GM23338 (cell line): ENCODE measurements at regions not wholly inside any gene's neighbourhood (a gene's known extent, or its start where the extent isn't known, plus 50 kb on each side); places are given as distances from the start of the nearest gene placed in this dataset.

Experiments used
- ATAC-seq: fragments of 200-7000 bp; cut with Tn5 transposase; 3 replicates; pipeline ENCODE4 v1.9.1; 2020
- DNase-seq: peaks from one replicate; pipeline ENCODE4 v3.0.0-alpha.2; 2015; ENCODE audit warnings: low spot score
- H2AFZ ChIP-seq: fragments of 200-600 bp; sonication (generic); 2 replicates; pipeline ENCODE4 v1.8.0; 2016; ENCODE audit warnings: antibody characterized with exemption, mild to moderate bottlenecking, moderate library complexity
- H3F3A ChIP-seq: fragments of 200-600 bp; sonication (generic); replicated peaks from 2 replicates; pipeline ENCODE4 v1.8.0; 2017; ENCODE audit warnings: antibody characterized with exemption, mixed run types, low read depth
- H3K27ac ChIP-seq: fragments of 200-600 bp; sonication (generic); 2 replicates; pipeline ENCODE4 v1.6.1; 2016; ENCODE audit warnings: low read depth
- H3K27me3 ChIP-seq: fragments of 200-600 bp; sonication (generic); 2 replicates; pipeline ENCODE4 v1.8.0; 2016; ENCODE audit warnings: mild to moderate bottlenecking, mixed run types, moderate library complexity; ENCODE audit not compliant: insufficient read depth
- H3K36me3 ChIP-seq: fragments of 200-600 bp; sonication (generic); 2 replicates; pipeline ENCODE4 v1.8.0; 2016; ENCODE audit warnings: mild to moderate bottlenecking; ENCODE audit not compliant: insufficient read depth
- H3K4me1 ChIP-seq: fragments of 200-600 bp; sonication (generic); 2 replicates; pipeline ENCODE4 v1.8.0; 2016; ENCODE audit warnings: mild to moderate bottlenecking, moderate library complexity; ENCODE audit not compliant: insufficient read depth
- H3K4me2 ChIP-seq: fragments of 200-600 bp; sonication (generic); 2 replicates; pipeline ENCODE4 v1.7.1; 2017; ENCODE audit warnings: mixed run types
- H3K4me3 ChIP-seq: fragments of 200-600 bp; sonication (generic); 2 replicates; pipeline ENCODE4 v1.6.1; 2016; ENCODE audit warnings: mixed run types
- H3K79me2 ChIP-seq: fragments of 200-600 bp; sonication (generic); replicated peaks from 2 replicates; pipeline ENCODE4 v1.8.0; 2017; ENCODE audit warnings: mild to moderate bottlenecking; ENCODE audit not compliant: insufficient read depth
- H3K9me2 ChIP-seq: fragments of 200-600 bp; sonication (generic); 2 replicates; pipeline ENCODE4 v1.8.0; 2017; ENCODE audit not compliant: insufficient read depth
- H4K20me1 ChIP-seq: fragments of 200-600 bp; sonication (generic); replicated peaks from 2 replicates; pipeline ENCODE4 v1.8.0; 2017; ENCODE audit warnings: mild to moderate bottlenecking; ENCODE audit not compliant: insufficient read depth
- H3K27ac Mint-ChIP-seq: 2 replicates; pipeline ENCODE4 v1.8.0; 2020; ENCODE audit warnings: inconsistent platforms, mild to moderate bottlenecking, moderate library complexity, mixed read lengths
- H3K27me3 Mint-ChIP-seq: 3 replicates; pipeline ENCODE4 v1.8.0; 2022; ENCODE audit warnings: low read depth, mild to moderate bottlenecking, moderate library complexity, mixed read lengths, inconsistent platforms; ENCODE audit not compliant: insufficient read depth, poor library complexity
- H3K36me3 Mint-ChIP-seq: 3 replicates; pipeline ENCODE4 v1.8.0; 2021; ENCODE audit warnings: low read depth, mild to moderate bottlenecking, inconsistent platforms, moderate library complexity, mixed read lengths
- H3K4me1 Mint-ChIP-seq: 3 replicates; pipeline ENCODE4 v1.8.0; 2020; ENCODE audit warnings: mild to moderate bottlenecking, inconsistent platforms, mixed read lengths
- H3K4me3 Mint-ChIP-seq: 3 replicates; pipeline ENCODE4 v1.8.0; 2021; ENCODE audit warnings: moderate library complexity, mild to moderate bottlenecking, inconsistent platforms, mixed read lengths
- H3K9me3 Mint-ChIP-seq: 3 replicates; pipeline ENCODE4 v1.8.0; 2020; ENCODE audit warnings: moderate library complexity, mild to moderate bottlenecking, inconsistent platforms, mixed read lengths
- CREB1 ChIP-seq: fragments of 250-450 bp; sonication (Bioruptor Pico); IDR thresholded peaks from 2 replicates; pipeline ENCODE4 v1.5.0; 2020; ENCODE audit warnings: low read depth, mild to moderate bottlenecking, moderate library complexity
- CTCF ChIP-seq, 2 experiments: fragments of 200-600 bp in 1 of 2; sonication (generic) in 1 of 2; conservative IDR thresholded peaks; 2 replicates each; pipeline versions ENCODE4 v1.5.1 to v1.6.1; 2016 to 2017; ENCODE audit warnings: antibody characterized with exemption in 2 of 2, low read depth in 2 of 2, mild to moderate bottlenecking in 2 of 2, moderate library complexity in 1 of 2
- ETS1 ChIP-seq: IDR thresholded peaks from 2 replicates; pipeline ENCODE4 v1.6.1; 2016; ENCODE audit warnings: antibody characterized with exemption
- EZH2 ChIP-seq: fragments of 200-600 bp; sonication (generic); IDR thresholded peaks from one replicate; pipeline ENCODE4 v1.8.0; 2017; ENCODE audit warnings: antibody characterized with exemption, mild to moderate bottlenecking, low read depth; ENCODE audit not compliant: unreplicated experiment
- EZH2phosphoT487 ChIP-seq: fragments of 200-600 bp; sonication (generic); IDR thresholded peaks from one replicate; pipeline ENCODE4 v1.8.1; 2018; ENCODE audit warnings: antibody characterized with exemption; ENCODE audit not compliant: unreplicated experiment
- JUNB ChIP-seq: IDR thresholded peaks from one replicate; pipeline ENCODE4 v1.6.1; 2016; ENCODE audit warnings: antibody characterized with exemption; ENCODE audit not compliant: unreplicated experiment
- NANOG ChIP-seq: IDR thresholded peaks from 2 replicates; pipeline ENCODE4 v1.6.1; 2016; ENCODE audit warnings: antibody characterized with exemption, borderline replicate concordance
- POLR2AphosphoS5 ChIP-seq: IDR thresholded peaks from 2 replicates; pipeline ENCODE4 v1.6.1; 2016; ENCODE audit warnings: antibody characterized with exemption, low read depth
- REST ChIP-seq: IDR thresholded peaks from one replicate; pipeline ENCODE4 v1.6.1; 2018; ENCODE audit warnings: antibody characterized with exemption; ENCODE audit not compliant: unreplicated experiment
- STAT1 ChIP-seq: IDR thresholded peaks from one replicate; pipeline ENCODE4 v1.6.1; 2016; ENCODE audit warnings: antibody characterized with exemption; ENCODE audit not compliant: unreplicated experiment
- ZNF114 ChIP-seq: fragments of 250-450 bp; sonication (Bioruptor Pico); IDR thresholded peaks from 2 replicates; pipeline ENCODE4 v1.5.0; 2020; ENCODE audit warnings: mild to moderate bottlenecking, moderate library complexity
- ZNF331 ChIP-seq: fragments of 250-450 bp; sonication (Bioruptor Pico); IDR thresholded peaks from 2 replicates; pipeline ENCODE4 v1.5.0; 2020; ENCODE audit warnings: low read depth, mild to moderate bottlenecking, moderate library complexity
- ZNF462 ChIP-seq: fragments of 250-450 bp; sonication (Bioruptor Pico); IDR thresholded peaks from 2 replicates; pipeline ENCODE4 v1.5.0; 2020; ENCODE audit warnings: mild to moderate bottlenecking, moderate library complexity

- Histone ChIP-seq H3K4me2 (no peak overlapping the region), H3K27me3 (no peaks in the 10 kb centered on the region), H4K20me1 (no peaks in the 10 kb centered on the region), H3F3A (no peaks in the 10 kb centered on the region), H3K36me3 (no peaks in the 10 kb centered on the region), H3K27ac (no peak overlapping the region), H3K79me2 (no peaks in the 10 kb centered on the region), H3K9me2 (no peaks in the 10 kb centered on the region), H3K4me3 (no peak overlapping the region), H3K4me1 (no peaks in the 10 kb centered on the region), H2AFZ (no peak overlapping the region)
- Mint-ChIP-seq H3K27ac (no peak overlapping the region), H3K36me3 (no peaks in the 10 kb centered on the region), H3K27me3 (peaks cover 2% of the 10 kb centered on the region), H3K4me1 (peaks cover 3% of the 10 kb centered on the region; the same call in 2 of the 3 replicates), H3K4me3 (no peak overlapping the region), H3K9me3 (no peaks in the 10 kb centered on the region)
- ATAC-seq = no peak
- TF ChIP-seq ZNF114 = no peak
- no peak for TF ChIP-seq JUNB
- TF ChIP-seq NANOG = no peak
- TF ChIP-seq ZNF462 (CRISPR knock-in tag) = no peak
- TF ChIP-seq CREB1 = no peak
- TF ChIP-seq EZH2 = no peak
- no peak for TF ChIP-seq CTCF (conservative IDR thresholded peaks at IDR 0.05; ENCODE audit: low read depth in 2 of 2)
- TF ChIP-seq ETS1 = no peak
- TF ChIP-seq EZH2phosphoT487 = no peak
- TF ChIP-seq ZNF331 (CRISPR knock-in tag) = no peak
- no peak for TF ChIP-seq POLR2AphosphoS5
- no peak for TF ChIP-seq STAT1
- no peak for TF ChIP-seq REST
- no peak for DNase-seq
Observed at GRCh38 chr2:136373029-136373428, 255.1 kb upstream of the CXCR4 start.
